HG02678 (cell line): ENCODE measurements at regions not wholly inside any gene's neighbourhood (a gene's known extent, or its start where the extent isn't known, plus 50 kb on each side); places are given as distances from the start of the nearest gene placed in this dataset.
"Not testable (repeated sequence)": the region's sequence is repeated elsewhere in the genome, so short reads cannot be mapped to it uniquely, and the experiment has no call there.

Source experiments
- ATAC-seq: cut with Tn5 transposase; IDR thresholded peaks from one replicate; pipeline ENCODE4 v1.9.1; 2021; ENCODE audit warnings: mild to moderate bottlenecking, moderate library complexity; ENCODE audit not compliant: unreplicated experiment

GRCh38 chr5:39633057-39633456, 208.3 kb upstream of the DAB2 start:
- ATAC-seq, result no peak

- ATAC-seq, result no peak
Observed at GRCh38 chr5:39631958-39632357, 207.2 kb upstream of the DAB2 start.

GRCh38 chr5:39629946-39630345, 205.2 kb upstream of the DAB2 start:
- ATAC-seq, result no peak

GRCh38 chr5:39628348-39628747, 203.6 kb upstream of the DAB2 start:
- ATAC-seq, result no peak

- ATAC-seq, result no peak
Observed at GRCh38 chr5:39624890-39625289, 200.1 kb upstream of the DAB2 start.

GRCh38 chr5:39624268-39624886, 199.6 kb upstream of the DAB2 start:
- peak; percentile 71 for ATAC-seq

- no peak for ATAC-seq
Observed at GRCh38 chr5:39623291-39623865, 198.6 kb upstream of the DAB2 start.

- no peak for ATAC-seq
Observed at GRCh38 chr5:39622281-39622680, 197.5 kb upstream of the DAB2 start.

GRCh38 chr5:39619168-39619818, 194.5 kb upstream of the DAB2 start:
- no peak for ATAC-seq

- ATAC-seq, result no peak
Observed at GRCh38 chr5:39618391-39618790, 193.6 kb upstream of the DAB2 start.

GRCh38 chr5:39616131-39616530, 191.4 kb upstream of the DAB2 start:
- no peak for ATAC-seq

GRCh38 chr5:39611076-39611475, 186.3 kb upstream of the DAB2 start:
- not testable (repeated sequence) for ATAC-seq

GRCh38 chr5:39608024-39608423, 183.2 kb upstream of the DAB2 start:
- peak; percentile 67 for ATAC-seq

GRCh38 chr5:39606591-39606990, 181.8 kb upstream of the DAB2 start:
- ATAC-seq, result no peak

GRCh38 chr5:39605588-39606575, 181.1 kb upstream of the DAB2 start:
- no peak for ATAC-seq

GRCh38 chr5:39605145-39605544, 180.4 kb upstream of the DAB2 start:
- no peak for ATAC-seq

- no peak for ATAC-seq
Observed at GRCh38 chr5:39604491-39604890, 179.7 kb upstream of the DAB2 start.

- ATAC-seq, result no peak
Observed at GRCh38 chr5:39599721-39600431, 175.1 kb upstream of the DAB2 start.

- no peak for ATAC-seq
Observed at GRCh38 chr5:39598661-39599248, 174.0 kb upstream of the DAB2 start.

- no peak for ATAC-seq
Observed at GRCh38 chr5:39588179-39588578, 163.4 kb upstream of the DAB2 start.
